GM12873 (cell line): ENCODE measurements at regions not wholly inside any gene's neighbourhood (a gene's known extent, or its start where the extent isn't known, plus 50 kb on each side); places are given as distances from the start of the nearest gene placed in this dataset.

Experiments
- TF ChIP-seq, protein P1 (sequence below): IDR thresholded peaks from 2 replicates; pipeline ENCODE4 v1.5.1; 2012; ENCODE audit warnings: low read depth, mild to moderate bottlenecking, moderate library complexity, low read length, control low read depth; ENCODE audit not compliant: insufficient read depth; ENCODE audit errors: missing control alignments

DNA sequence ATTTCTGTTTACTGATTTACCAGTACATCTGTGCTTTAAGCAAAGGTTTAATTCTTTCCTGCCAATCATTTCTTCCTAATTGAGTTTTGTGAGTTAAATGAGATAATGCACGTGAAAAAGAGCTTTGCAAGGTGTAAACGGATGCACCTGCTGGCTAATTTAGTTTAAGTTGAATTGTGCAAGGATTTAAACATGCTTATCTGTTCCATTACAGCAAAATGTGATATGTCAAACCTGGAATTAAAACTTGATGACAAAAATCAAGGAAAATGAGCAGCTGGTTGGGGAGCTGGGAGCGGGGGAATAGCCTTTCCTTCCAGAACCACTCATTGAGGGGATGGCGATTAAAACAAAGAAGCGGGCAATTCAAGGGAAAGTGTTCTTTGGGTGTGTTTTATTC lies 155.0 kb upstream of the CTTNBP2 start:
- TF ChIP-seq, protein P1, sequence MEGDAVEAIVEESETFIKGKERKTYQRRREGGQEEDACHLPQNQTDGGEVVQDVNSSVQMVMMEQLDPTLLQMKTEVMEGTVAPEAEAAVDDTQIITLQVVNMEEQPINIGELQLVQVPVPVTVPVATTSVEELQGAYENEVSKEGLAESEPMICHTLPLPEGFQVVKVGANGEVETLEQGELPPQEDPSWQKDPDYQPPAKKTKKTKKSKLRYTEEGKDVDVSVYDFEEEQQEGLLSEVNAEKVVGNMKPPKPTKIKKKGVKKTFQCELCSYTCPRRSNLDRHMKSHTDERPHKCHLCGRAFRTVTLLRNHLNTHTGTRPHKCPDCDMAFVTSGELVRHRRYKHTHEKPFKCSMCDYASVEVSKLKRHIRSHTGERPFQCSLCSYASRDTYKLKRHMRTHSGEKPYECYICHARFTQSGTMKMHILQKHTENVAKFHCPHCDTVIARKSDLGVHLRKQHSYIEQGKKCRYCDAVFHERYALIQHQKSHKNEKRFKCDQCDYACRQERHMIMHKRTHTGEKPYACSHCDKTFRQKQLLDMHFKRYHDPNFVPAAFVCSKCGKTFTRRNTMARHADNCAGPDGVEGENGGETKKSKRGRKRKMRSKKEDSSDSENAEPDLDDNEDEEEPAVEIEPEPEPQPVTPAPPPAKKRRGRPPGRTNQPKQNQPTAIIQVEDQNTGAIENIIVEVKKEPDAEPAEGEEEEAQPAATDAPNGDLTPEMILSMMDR, result no peak

DNA sequence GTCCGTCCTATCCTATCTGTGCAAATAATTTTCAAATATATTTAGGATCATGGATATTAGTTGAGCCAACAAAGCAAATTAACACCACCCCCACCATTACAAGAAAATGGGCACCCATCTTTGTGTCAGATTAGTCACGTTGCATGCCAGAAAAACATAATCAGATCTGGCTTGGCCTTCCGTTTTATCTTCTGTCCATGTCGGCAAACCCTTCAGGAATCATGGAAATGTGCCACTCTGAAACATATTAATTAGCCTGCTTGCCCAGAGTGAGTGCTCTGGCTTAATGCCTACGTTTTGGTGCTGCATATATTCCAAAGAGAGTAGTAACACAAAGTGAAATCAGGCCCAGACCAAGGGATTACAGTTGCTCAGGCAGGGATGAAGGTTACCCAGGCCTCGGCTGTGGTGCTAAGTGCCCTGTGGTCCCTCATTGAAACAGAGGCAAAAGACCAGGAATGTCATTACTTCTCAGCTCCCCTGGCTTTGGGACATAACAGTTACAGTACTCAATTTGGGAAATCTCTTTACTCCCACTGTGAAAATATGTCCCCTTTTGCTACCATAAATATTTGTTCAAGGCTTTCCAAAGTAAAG lies 154.0 kb upstream of the LSM8 start:
- TF ChIP-seq, protein P1, result no peak

DNA sequence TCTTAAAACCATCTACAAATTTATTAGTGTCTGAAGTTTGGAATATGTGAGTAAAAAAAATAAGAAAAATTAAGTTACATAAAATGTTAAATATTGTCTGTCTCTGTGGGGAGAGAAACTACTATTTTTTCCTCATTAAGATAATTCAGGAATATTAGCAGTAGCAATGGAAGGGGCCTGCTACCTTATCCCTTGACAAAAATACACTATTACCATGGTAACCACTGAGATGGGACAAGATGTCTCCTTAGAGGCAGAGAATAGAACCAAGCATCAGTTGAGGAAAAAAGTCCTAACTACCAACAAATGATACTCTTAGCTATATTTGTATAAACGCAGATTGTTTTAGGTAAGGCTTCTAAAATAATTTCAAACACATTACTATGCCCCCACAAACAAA lies 150.7 kb upstream of the LSM8 start:
- TF ChIP-seq, protein P1, result no peak

DNA sequence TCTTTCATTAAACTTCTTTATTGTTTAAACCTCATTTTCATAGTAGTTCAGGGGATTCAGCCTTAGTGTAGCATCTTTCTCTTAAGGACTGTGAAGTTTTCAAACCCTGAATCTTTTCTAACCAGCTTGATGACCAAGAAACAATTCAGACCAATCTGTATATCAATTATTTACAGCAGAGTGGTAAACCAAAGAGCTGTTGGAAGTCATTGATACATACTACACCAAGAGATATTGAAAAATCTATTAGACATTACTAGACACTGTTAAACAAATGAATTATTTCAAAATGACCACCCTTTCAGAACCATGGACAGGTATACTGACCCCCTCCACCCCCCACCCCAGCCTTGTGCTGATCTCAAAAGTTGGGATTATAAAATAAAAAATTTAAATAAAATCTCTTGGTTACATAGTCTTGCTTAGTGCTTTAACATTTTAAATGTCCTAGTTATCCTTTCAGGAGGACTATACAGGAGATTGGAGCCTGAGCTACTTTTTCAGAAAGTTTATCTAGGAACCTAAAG lies 143.9 kb upstream of the LSM8 start:
- TF ChIP-seq, protein P1, result no peak

DNA sequence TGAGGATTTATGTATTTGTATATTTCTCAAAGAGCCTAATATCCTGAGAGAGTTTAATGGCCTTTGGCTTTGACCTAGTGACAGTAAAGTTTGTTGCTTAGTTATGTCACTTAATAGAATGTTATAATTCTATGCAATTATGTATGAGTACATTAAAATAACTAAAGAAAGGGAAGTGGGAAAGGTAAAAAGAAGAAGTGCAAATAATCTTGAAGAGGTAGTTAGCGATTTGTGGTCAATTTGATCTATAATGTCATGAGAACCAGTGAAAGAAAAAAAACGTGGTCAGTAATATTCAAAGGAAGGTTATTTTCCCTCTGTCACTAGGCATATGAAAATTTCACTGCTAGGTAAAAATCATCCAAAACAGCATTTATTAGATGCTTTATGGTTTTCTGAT lies 143.4 kb upstream of the LSM8 start:
- TF ChIP-seq, protein P1, result no peak

DNA sequence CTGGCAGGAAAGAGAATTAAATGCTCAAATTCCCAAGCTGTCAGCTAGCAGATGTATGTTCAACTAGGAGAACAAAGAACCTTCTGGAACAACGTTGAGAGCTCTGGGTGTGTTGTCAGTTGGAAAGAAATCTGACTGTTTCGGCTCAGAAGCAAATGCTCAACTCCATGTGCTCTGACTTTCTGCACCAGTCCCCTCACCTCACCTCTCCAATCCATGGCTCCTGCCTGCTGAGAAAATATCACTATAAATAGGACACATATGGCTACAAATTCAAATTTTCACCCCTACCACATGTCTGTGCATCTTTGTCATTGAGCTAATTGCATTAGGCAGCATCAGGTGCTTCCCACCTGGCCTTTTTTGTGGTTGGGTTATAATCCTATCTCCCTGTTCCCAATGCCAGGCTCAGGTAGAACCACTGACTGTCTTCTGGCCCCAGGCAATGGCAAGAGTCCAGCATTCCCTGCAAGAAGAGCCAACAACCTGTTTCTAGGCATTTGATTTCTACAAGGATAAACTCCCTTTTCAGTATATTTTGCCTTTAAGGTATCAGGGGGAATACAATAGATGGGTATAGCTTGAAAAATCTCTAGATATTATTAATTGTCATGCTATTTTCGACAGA lies 142.6 kb upstream of the LSM8 start:
- TF ChIP-seq, protein P1, result no peak

DNA sequence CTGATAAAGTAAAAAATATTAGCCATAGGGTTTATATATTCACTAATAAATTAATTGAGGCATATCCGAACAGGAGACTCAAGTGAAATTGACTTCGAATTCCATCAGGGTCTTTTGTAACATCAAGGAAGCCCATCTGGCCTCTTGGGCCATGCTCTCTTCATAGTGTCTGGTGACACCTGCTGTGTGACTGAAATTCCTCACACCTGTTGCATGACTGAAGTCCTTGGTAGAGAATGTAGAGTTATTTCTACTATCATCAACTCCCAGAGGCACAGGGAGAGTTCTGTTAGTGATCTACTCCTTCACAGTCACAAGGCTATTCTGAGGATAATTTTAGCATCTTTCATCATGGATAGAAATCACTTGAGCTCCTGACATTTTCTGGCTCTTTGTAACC lies 138.3 kb upstream of the LSM8 start:
- TF ChIP-seq, protein P1, result no peak
